ENCODE measurements at regions not wholly inside any gene's neighbourhood (a gene's known extent, or its start where the extent isn't known, plus 50 kb on each side); places are given as distances from the start of the nearest gene placed in this dataset.
"Not testable (repeated sequence)": the region's sequence is repeated elsewhere in the genome, so short reads cannot be mapped to it uniquely, and the experiment has no call there.

DNA sequence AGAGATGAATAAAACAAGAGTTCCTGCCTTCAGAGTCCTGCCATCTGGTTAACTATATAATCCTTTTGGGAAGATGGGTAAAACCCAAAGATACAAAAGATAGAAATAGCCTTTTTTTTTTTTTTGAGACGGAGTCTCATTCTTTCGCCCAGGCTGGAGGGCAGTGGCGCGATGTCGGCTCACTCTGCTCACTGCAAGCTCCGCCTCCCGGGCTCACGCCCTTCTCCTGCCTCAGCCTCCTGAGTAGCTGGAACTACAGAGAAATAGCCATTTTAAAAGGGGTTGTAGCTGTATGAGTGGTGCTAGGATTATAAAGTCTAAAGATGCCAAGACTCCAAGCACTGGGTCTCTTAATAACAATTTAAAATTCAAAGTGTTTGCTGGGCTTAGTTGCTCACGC lies 97.2 kb downstream of the KDR start:
- Histone ChIP-seq H3K4me3 (no peak overlapping the region), H3K27ac (no peak overlapping the region), H3K4me1 (no peaks in the 10 kb centered on the region), H3K9me3 (no peaks in the 10 kb centered on the region), H3K27me3 (no peaks in the 10 kb centered on the region), H3K36me3 (no peaks in the 10 kb centered on the region)
- intact Hi-C loops (cut with DNase I), result no loop called here
- no peak for DNase-seq (ENCODE audit: low spot score in 2 of 2)
- TF ChIP-seq, protein P1, sequence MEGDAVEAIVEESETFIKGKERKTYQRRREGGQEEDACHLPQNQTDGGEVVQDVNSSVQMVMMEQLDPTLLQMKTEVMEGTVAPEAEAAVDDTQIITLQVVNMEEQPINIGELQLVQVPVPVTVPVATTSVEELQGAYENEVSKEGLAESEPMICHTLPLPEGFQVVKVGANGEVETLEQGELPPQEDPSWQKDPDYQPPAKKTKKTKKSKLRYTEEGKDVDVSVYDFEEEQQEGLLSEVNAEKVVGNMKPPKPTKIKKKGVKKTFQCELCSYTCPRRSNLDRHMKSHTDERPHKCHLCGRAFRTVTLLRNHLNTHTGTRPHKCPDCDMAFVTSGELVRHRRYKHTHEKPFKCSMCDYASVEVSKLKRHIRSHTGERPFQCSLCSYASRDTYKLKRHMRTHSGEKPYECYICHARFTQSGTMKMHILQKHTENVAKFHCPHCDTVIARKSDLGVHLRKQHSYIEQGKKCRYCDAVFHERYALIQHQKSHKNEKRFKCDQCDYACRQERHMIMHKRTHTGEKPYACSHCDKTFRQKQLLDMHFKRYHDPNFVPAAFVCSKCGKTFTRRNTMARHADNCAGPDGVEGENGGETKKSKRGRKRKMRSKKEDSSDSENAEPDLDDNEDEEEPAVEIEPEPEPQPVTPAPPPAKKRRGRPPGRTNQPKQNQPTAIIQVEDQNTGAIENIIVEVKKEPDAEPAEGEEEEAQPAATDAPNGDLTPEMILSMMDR (IDR thresholded peaks at IDR 0.05), result no peak

DNA sequence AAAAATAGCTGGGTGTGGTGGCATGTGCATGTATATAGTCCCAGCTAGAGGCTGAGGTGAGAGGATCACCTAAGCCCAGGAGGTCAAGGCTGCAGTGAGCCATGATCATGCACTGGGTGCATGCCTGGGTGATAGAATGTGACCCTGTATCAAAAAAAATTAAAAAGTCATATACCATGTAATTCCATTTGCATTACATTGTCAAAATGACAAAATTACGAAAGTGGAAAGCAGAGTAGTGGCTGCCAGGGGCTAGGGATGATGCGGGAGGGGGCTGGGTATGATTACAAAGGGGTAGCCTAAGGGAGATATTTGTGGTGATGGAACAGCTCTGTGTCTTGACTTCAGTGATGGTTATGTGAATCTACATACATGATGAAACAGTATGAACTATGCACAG lies 97.8 kb downstream of the KDR start:
- intact Hi-C loops (cut with DNase I), result no loop called here
- no peak overlapping the region for H3K27ac ChIP-seq
- DNase-seq (ENCODE audit: low spot score in 2 of 2), result no peak

DNA sequence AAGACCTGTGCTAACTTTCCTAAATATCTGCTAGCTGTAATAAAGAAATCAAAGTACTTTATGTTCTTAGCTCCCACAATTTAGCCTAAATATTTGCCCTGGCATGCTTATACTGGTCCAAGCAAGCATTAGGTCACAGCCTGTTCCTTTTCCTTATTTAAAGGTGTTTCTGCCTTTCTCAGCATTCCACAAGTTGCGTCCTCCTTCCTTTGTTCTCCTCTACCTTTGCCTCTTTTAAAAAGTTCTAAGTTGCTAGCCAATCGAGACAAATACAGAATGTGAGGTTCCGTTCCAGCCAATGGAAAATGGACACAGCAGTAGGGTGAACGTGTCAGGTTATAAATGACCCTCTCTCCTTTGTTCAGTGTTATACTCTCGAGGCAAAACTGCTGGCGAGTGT lies 99.9 kb downstream of the KDR start:
- intact Hi-C loops (cut with DNase I); H3K36me3 ChIP-seq; DNase-seq (ENCODE audit: low spot score in 2 of 2); H3K4me1 ChIP-seq; H3K9me3 ChIP-seq; H3K27me3 ChIP-seq; H3K27ac ChIP-seq; H3K4me3 ChIP-seq: not testable (repeated sequence)

More for the DNA sequence above, 97.8 kb downstream of the KDR start:
- no peak overlapping the region for H3K4me3 ChIP-seq
- no peaks in the 10 kb centered on the region for H3K36me3 ChIP-seq
- H3K4me1 ChIP-seq, result no peaks in the 10 kb centered on the region
- H3K27me3 ChIP-seq, result no peaks in the 10 kb centered on the region
- TF ChIP-seq, protein P1 (IDR thresholded peaks at IDR 0.05), result no peak
- H3K9me3 ChIP-seq, result no peaks in the 10 kb centered on the region

DNA sequence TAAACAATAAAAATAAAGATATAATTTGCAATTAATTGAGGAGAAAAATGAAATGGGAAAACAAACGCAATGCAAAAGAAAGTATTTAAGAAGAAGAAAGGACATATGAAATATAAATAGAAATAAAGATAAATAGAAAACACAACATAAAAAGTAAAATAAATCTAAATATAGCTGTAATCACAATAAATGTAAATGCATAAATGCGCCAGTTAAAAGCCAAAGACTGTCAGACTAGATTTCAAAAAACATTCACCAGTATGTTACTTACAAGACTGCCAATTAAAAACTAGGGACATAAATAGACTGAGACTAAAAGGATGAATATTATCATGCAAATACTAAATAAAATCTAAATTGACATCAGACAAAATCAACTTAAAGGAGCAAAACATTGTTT lies 102.4 kb downstream of the KDR start:
- no peak overlapping the region for H3K4me3 ChIP-seq
- no peaks in the 10 kb centered on the region for H3K36me3 ChIP-seq
- TF ChIP-seq, protein P1 (IDR thresholded peaks at IDR 0.05), result no peak
- intact Hi-C loops (cut with DNase I), result no loop called here
- DNase-seq (ENCODE audit: low spot score in 2 of 2), result no peak
- H3K9me3 ChIP-seq, result no peaks in the 10 kb centered on the region
- no peaks in the 10 kb centered on the region for H3K4me1 ChIP-seq
- no peak overlapping the region for H3K27ac ChIP-seq
- H3K27me3 ChIP-seq, result no peaks in the 10 kb centered on the region

DNA sequence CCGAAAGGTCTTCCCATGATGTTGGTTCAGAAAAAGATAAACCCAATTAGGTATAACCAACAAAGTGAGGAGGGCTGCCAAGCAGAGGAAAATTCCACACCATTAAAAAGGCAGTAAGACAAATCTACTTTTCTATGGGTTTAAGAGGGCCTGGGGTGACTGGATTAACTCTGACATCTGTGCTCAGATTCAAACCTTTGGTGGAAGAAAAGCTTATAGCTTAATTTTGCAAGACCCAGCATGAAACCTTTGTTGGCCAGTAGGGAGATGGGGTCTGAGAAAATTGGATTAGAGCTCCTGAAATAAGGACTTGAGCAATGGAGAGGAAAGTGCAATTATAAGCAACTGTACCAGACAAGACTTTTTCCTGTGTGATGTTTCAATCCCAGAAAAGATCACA lies 104.2 kb downstream of the KDR start:
- no peaks in the 10 kb centered on the region for H3K36me3 ChIP-seq
- no peak for DNase-seq (ENCODE audit: low spot score in 2 of 2)
- TF ChIP-seq, protein P1 (IDR thresholded peaks at IDR 0.05), result no peak
- no peaks in the 10 kb centered on the region for H3K4me1 ChIP-seq
- H3K27ac ChIP-seq, result no peak overlapping the region
- no peaks in the 10 kb centered on the region for H3K27me3 ChIP-seq
- H3K9me3 ChIP-seq, result no peaks in the 10 kb centered on the region
- H3K4me3 ChIP-seq, result no peak overlapping the region
- intact Hi-C loops (cut with DNase I), result no loop called here

DNA sequence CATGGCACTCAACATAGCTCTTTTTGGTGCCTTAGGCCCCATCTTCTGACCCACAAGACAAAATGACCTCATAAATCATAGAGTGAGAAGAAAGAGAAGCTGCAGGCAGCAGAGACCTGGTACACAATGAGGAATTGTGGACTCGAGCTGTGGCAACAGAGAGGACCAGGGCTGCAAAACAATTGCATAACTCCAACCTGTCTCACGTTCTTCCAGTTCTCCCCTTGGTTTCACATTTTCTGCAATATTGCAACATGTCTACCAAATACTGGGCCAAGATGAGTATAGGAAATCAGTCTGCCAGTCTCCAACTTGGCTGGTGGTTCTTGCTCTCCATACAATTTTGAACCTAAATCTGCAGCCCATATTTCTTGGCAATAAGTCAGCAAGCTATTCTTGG lies 105.3 kb downstream of the KDR start:
- H3K27me3 ChIP-seq, result no peaks in the 10 kb centered on the region
- no peak overlapping the region for H3K27ac ChIP-seq
- H3K36me3 ChIP-seq, result no peaks in the 10 kb centered on the region
- H3K4me1 ChIP-seq, result no peaks in the 10 kb centered on the region
- H3K9me3 ChIP-seq, result no peaks in the 10 kb centered on the region
- TF ChIP-seq, protein P1 (IDR thresholded peaks at IDR 0.05), result no peak
- H3K4me3 ChIP-seq, result no peak overlapping the region
- no peak for DNase-seq (ENCODE audit: low spot score in 2 of 2)
- intact Hi-C loops (cut with DNase I), result no loop called here

Data from ascending aorta (tissue), 2 donors.